HG03521 (cell line): ENCODE measurements at regions not wholly inside any gene's neighbourhood (a gene's known extent, or its start where the extent isn't known, plus 50 kb on each side); places are given as distances from the start of the nearest gene placed in this dataset.

Experiments
- ATAC-seq: cut with Tn5 transposase; IDR thresholded peaks from one replicate; pipeline ENCODE4 v1.9.1; 2021; ENCODE audit warnings: mild to moderate bottlenecking, moderate library complexity; ENCODE audit not compliant: unreplicated experiment

- ATAC-seq: no peak
These were observed 106.6 kb upstream of the TNRC6C start for GRCh38 chr17:77851921-77852320.

- ATAC-seq: no peak
These were observed 105.8 kb upstream of the TNRC6C start for GRCh38 chr17:77852731-77853130.

GRCh38 chr17:77853191-77853977 is 105.1 kb upstream of the TNRC6C start:
- no peak for ATAC-seq

- ATAC-seq: no peak
These were observed 104.3 kb upstream of the TNRC6C start for GRCh38 chr17:77854083-77854758.

- ATAC-seq: no peak
These were observed 103.5 kb upstream of the TNRC6C start for GRCh38 chr17:77854759-77855745.

- ATAC-seq: no peak
These were observed 101.8 kb upstream of the TNRC6C start for GRCh38 chr17:77856551-77857305.

GRCh38 chr17:77857306-77857555 is 101.3 kb upstream of the TNRC6C start:
- no peak for ATAC-seq

GRCh38 chr17:77857613-77858012 is 100.9 kb upstream of the TNRC6C start:
- ATAC-seq: no peak

- no peak for ATAC-seq
These were observed 100.0 kb upstream of the TNRC6C start for GRCh38 chr17:77858291-77859034.

GRCh38 chr17:77859035-77859810 is 99.3 kb upstream of the TNRC6C start:
- ATAC-seq: no peak

- no peak for ATAC-seq
These were observed 97.3 kb upstream of the TNRC6C start for GRCh38 chr17:77861133-77861695.

GRCh38 chr17:77861981-77862645 is 96.4 kb upstream of the TNRC6C start:
- no peak for ATAC-seq

GRCh38 chr17:77862890-77863813 is 95.4 kb upstream of the TNRC6C start:
- ATAC-seq: no peak

- ATAC-seq: no peak
These were observed 94.7 kb upstream of the TNRC6C start for GRCh38 chr17:77863814-77864161.

GRCh38 chr17:77864234-77865111 is 94.0 kb upstream of the TNRC6C start:
- ATAC-seq: no peak

- ATAC-seq: no peak
These were observed 93.3 kb upstream of the TNRC6C start for GRCh38 chr17:77865112-77865611.
